ENCODE measurements at regions not wholly inside any gene's neighbourhood (a gene's known extent, or its start where the extent isn't known, plus 50 kb on each side); places are given as distances from the start of the nearest gene placed in this dataset.
"Not testable (repeated sequence)": the region's sequence is repeated elsewhere in the genome, so short reads cannot be mapped to it uniquely, and the experiment has no call there.

DNA sequence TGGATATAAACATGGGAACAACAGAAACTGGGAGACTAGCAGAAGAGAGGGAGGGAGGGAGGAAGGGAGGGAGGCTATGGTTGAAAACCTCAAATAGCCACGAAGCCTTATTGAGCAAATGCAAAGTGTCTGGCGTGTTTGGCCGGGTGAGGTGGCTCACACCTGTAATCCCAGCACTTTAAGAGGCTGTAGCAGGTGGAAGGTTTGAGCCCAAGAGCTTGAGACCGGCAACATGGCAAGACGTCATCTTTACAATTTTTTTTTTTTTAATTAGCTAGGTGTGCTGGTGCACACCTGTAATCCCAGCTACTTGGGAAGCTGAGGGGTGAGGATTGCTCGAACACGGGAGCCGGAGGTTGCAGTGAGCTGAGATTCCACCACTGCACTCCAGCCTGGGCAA, 139.2 kb upstream of the TPTE start:
- TF ChIP-seq, protein P1, sequence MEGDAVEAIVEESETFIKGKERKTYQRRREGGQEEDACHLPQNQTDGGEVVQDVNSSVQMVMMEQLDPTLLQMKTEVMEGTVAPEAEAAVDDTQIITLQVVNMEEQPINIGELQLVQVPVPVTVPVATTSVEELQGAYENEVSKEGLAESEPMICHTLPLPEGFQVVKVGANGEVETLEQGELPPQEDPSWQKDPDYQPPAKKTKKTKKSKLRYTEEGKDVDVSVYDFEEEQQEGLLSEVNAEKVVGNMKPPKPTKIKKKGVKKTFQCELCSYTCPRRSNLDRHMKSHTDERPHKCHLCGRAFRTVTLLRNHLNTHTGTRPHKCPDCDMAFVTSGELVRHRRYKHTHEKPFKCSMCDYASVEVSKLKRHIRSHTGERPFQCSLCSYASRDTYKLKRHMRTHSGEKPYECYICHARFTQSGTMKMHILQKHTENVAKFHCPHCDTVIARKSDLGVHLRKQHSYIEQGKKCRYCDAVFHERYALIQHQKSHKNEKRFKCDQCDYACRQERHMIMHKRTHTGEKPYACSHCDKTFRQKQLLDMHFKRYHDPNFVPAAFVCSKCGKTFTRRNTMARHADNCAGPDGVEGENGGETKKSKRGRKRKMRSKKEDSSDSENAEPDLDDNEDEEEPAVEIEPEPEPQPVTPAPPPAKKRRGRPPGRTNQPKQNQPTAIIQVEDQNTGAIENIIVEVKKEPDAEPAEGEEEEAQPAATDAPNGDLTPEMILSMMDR (conservative IDR thresholded peaks at IDR 0.05; ENCODE audit: low read depth, low read length), result not testable (repeated sequence)
- not testable (repeated sequence) for TF ChIP-seq POLR2A (IDR thresholded peaks at IDR 0.05; ENCODE audit: low read depth, low read length); MAFK (IDR thresholded peaks at IDR 0.05; ENCODE audit: low read depth, low read length); FOS (IDR thresholded peaks at IDR 0.05; ENCODE audit: low read depth, low read length); RAD21 (IDR thresholded peaks at IDR 0.05; ENCODE audit: low read length); SMC3 (IDR thresholded peaks at IDR 0.05; ENCODE audit: low read depth, low read length); MXI1 (IDR thresholded peaks at IDR 0.05; ENCODE audit: borderline replicate concordance, low read depth, low read length); BHLHE40 (IDR thresholded peaks at IDR 0.05; ENCODE audit: low read depth, low read length)
- TF ChIP-seq, protein P2, sequence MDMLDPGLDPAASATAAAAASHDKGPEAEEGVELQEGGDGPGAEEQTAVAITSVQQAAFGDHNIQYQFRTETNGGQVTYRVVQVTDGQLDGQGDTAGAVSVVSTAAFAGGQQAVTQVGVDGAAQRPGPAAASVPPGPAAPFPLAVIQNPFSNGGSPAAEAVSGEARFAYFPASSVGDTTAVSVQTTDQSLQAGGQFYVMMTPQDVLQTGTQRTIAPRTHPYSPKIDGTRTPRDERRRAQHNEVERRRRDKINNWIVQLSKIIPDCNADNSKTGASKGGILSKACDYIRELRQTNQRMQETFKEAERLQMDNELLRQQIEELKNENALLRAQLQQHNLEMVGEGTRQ (IDR thresholded peaks at IDR 0.05; ENCODE audit: low read depth, low read length), result not testable (repeated sequence)

Data from IMR-90 (cell line).